PC-3 (cell line): ENCODE measurements at regions not wholly inside any gene's neighbourhood (a gene's known extent, or its start where the extent isn't known, plus 50 kb on each side); places are given as distances from the start of the nearest gene placed in this dataset.

Source experiments
- ATAC-seq: fragments of 200-7000 bp; cut with Tn5 transposase; 2 replicates; pipeline ENCODE4 v1.9.1; 2020; ENCODE audit warnings: mild to moderate bottlenecking, moderate library complexity
- BruUV-seq: library from RNA; stranded (reverse); fragments of 400-500 nt; replicated peaks from 2 replicates; lab custom pipeline; 2021; lab: Mats Ljungman, UMichigan
- CTCF ChIA-PET: fragments of 300-600 bp; sonication (Branson Sonifier 250); formaldehyde crosslinking; loops from one replicate; lab custom pipeline; 2022; ENCODE audit warnings: antibody characterized with exemption; lab: Charles Lee
- POLR2A ChIA-PET: fragments of 300-600 bp; sonication (Branson Sonifier 250); formaldehyde crosslinking; loops from one replicate; lab custom pipeline; 2022; ENCODE audit warnings: antibody characterized with exemption; ENCODE audit not compliant: unreplicated experiment; lab: Charles Lee
- DNase-seq: peaks from one replicate; pipeline ENCODE4 v3.0.0-alpha.2; 2015
- H2AFZ ChIP-seq: fragments of 300-600 bp; sonication (generic); 2 replicates; pipeline ENCODE4 v1.6.0; 2016; ENCODE audit warnings: antibody characterized with exemption, low read length
- H3F3A ChIP-seq: fragments of 300-600 bp; sonication (generic); one replicate; pipeline ENCODE4 v1.6.0; 2017; ENCODE audit warnings: antibody characterized with exemption, low read length, control low read depth, mild to moderate bottlenecking; ENCODE audit not compliant: unreplicated experiment
- H3K27ac ChIP-seq: fragments of 300-600 bp; sonication (generic); 2 replicates; pipeline ENCODE4 v1.5.1; 2016; ENCODE audit warnings: mild to moderate bottlenecking, low read length
- H3K27me3 ChIP-seq: fragments of 300-600 bp; sonication (generic); 2 replicates; pipeline ENCODE4 v1.6.1; 2016; ENCODE audit warnings: low read length, mixed read lengths
- H3K36me3 ChIP-seq: fragments of 300-600 bp; sonication (generic); 2 replicates; pipeline ENCODE4 v1.6.1; 2016; ENCODE audit warnings: low read depth, mixed run types, low read length, mixed read lengths
- H3K4me1 ChIP-seq: fragments of 300-600 bp; sonication (generic); 2 replicates; pipeline ENCODE4 v1.5.1; 2016; ENCODE audit warnings: low read length; ENCODE audit not compliant: insufficient read depth
- H3K4me2 ChIP-seq: fragments of 300-600 bp; sonication (generic); 2 replicates; pipeline ENCODE4 v1.6.0; 2016; ENCODE audit warnings: low read length
- H3K4me3 ChIP-seq: fragments of 300-600 bp; sonication (generic); 2 replicates; pipeline ENCODE4 v1.5.1; 2016; ENCODE audit warnings: mild to moderate bottlenecking, low read length, mixed read lengths
- H3K79me2 ChIP-seq: fragments of 300-600 bp; sonication (generic); 2 replicates; pipeline ENCODE4 v1.6.1; 2017; ENCODE audit warnings: low read length, mixed read lengths
- H3K9ac ChIP-seq: fragments of 300-600 bp; sonication (generic); 2 replicates; pipeline ENCODE4 v1.6.0; 2016; ENCODE audit warnings: mild to moderate bottlenecking, low read length
- H3K9me2 ChIP-seq: fragments of 300-600 bp; sonication (generic); replicated peaks from 2 replicates; pipeline ENCODE4 v1.6.1; 2016; ENCODE audit warnings: mixed run types, low read length, mixed read lengths
- H3K9me3 ChIP-seq: fragments of 300-600 bp; sonication (generic); 2 replicates; pipeline ENCODE4 v1.6.1; 2016; ENCODE audit warnings: low read length, mixed read lengths
- H4K20me1 ChIP-seq: fragments of 300-600 bp; sonication (generic); 2 replicates; pipeline ENCODE4 v1.6.1; 2016; ENCODE audit warnings: low read length, mixed read lengths
- EZH2 ChIP-seq: fragments of 300-600 bp; sonication (generic); IDR thresholded peaks from one replicate; pipeline ENCODE4 v1.6.1; 2017; ENCODE audit warnings: antibody characterized with exemption, mild to moderate bottlenecking, low read length; ENCODE audit not compliant: unreplicated experiment
- EZH2phosphoT487 ChIP-seq: fragments of 300-600 bp; sonication (generic); IDR thresholded peaks from 2 replicates; pipeline ENCODE4 v1.6.1; 2018; ENCODE audit warnings: mild to moderate bottlenecking, antibody characterized with exemption, low read length, borderline replicate concordance
- intact Hi-C: fragments of 100-400 bp; cut with micrococcal nuclease; formaldehyde crosslinking; loops from 2 replicates; pipeline ENCODE4 v1.9.0; 2023
- TF ChIP-seq, protein P1 (sequence below): fragments of 300-600 bp; sonication (generic); conservative IDR thresholded peaks from 2 replicates; pipeline ENCODE4 v1.5.1; 2017; ENCODE audit warnings: antibody characterized with exemption, low read depth, mild to moderate bottlenecking, low read length

DNA sequence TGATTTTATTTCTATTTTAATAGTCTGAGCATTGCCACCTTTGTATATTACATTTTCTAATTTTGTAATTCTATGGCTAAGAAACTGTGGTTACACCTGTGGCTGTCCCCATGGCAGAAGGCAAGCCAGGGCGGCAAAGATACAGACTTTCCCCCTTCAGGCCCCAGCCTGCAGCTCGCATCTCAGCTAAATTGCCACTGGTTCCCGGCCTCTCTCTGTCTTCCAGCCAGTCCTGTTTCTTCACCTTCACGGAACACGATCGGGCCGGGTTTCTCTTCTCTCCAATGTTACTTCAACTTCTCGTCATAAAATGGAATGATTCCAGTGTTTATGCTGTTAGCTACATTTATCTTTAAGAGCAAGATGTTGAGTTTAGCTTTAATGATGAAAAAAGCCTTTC lies 124.5 kb upstream of the ZNF507 start:
- CTCF ChIA-PET, result no interaction called here
- no TSS peak for BruUV-seq
- H3K79me2 ChIP-seq, result no peaks in the 10 kb centered on the region
- H3K36me3 ChIP-seq, result no peaks in the 10 kb centered on the region
- TF ChIP-seq EZH2phosphoT487 (no peak), EZH2 (no peak)
- TF ChIP-seq, protein P1, sequence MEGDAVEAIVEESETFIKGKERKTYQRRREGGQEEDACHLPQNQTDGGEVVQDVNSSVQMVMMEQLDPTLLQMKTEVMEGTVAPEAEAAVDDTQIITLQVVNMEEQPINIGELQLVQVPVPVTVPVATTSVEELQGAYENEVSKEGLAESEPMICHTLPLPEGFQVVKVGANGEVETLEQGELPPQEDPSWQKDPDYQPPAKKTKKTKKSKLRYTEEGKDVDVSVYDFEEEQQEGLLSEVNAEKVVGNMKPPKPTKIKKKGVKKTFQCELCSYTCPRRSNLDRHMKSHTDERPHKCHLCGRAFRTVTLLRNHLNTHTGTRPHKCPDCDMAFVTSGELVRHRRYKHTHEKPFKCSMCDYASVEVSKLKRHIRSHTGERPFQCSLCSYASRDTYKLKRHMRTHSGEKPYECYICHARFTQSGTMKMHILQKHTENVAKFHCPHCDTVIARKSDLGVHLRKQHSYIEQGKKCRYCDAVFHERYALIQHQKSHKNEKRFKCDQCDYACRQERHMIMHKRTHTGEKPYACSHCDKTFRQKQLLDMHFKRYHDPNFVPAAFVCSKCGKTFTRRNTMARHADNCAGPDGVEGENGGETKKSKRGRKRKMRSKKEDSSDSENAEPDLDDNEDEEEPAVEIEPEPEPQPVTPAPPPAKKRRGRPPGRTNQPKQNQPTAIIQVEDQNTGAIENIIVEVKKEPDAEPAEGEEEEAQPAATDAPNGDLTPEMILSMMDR, result no peak
- POLR2A ChIA-PET, result no interaction called here
- H3K9me2 ChIP-seq, result no peaks in the 10 kb centered on the region
- no peaks in the 10 kb centered on the region for H3K4me1 ChIP-seq
- no peak for DNase-seq
- no peak overlapping the region for H2AFZ ChIP-seq
- no peaks in the 10 kb centered on the region for H3K27me3 ChIP-seq
- intact Hi-C loops, result loop anchor here (5.0 kb wide), 1 partner anchor 1554 kb away; no protein-coding TSS in a partner anchor
- H3K27ac ChIP-seq, result no peak overlapping the region
- no peak overlapping the region for H3K4me2 ChIP-seq
- H3F3A ChIP-seq, result no peaks in the 10 kb centered on the region
- no peaks in the 10 kb centered on the region for H4K20me1 ChIP-seq
- H3K9me3 ChIP-seq, result no peaks in the 10 kb centered on the region
- H3K4me3 ChIP-seq, result no peak overlapping the region
- H3K9ac ChIP-seq, result no peak overlapping the region
- ATAC-seq, result no peak

GRCh38 chr19:32222556-32222955 lies 122.9 kb upstream of the ZNF507 start:
- Histone ChIP-seq H3K9ac (no peak overlapping the region), H3K4me1 (no peaks in the 10 kb centered on the region), H3K27me3 (no peaks in the 10 kb centered on the region), H3K4me3 (no peak overlapping the region), H3K27ac (no peak overlapping the region), H3F3A (no peaks in the 10 kb centered on the region), H4K20me1 (no peaks in the 10 kb centered on the region), H2AFZ (no peak overlapping the region), H3K4me2 (no peak overlapping the region), H3K36me3 (no peaks in the 10 kb centered on the region), H3K9me2 (no peaks in the 10 kb centered on the region), H3K9me3 (no peaks in the 10 kb centered on the region), H3K79me2 (no peaks in the 10 kb centered on the region)
- ChIA-PET CTCF (no interaction called here), POLR2A (no interaction called here)
- DNase-seq (no peak), ATAC-seq (no peak)
- BruUV-seq, result no TSS peak
- intact Hi-C loops, result loop anchor here (5.0 kb wide), 1 partner anchor 1555 kb away; no protein-coding TSS in a partner anchor
- TF ChIP-seq EZH2phosphoT487 (no peak), EZH2 (no peak)
- TF ChIP-seq, protein P1, result no peak

GRCh38 chr19:32223106-32223505 lies 122.3 kb upstream of the ZNF507 start:
- DNase-seq (no peak), ATAC-seq (no peak)
- Histone ChIP-seq H3F3A (no peaks in the 10 kb centered on the region), H2AFZ (no peak overlapping the region), H3K36me3 (no peaks in the 10 kb centered on the region), H3K4me1 (no peaks in the 10 kb centered on the region), H3K4me3 (no peak overlapping the region), H3K9ac (no peak overlapping the region), H3K4me2 (no peak overlapping the region), H3K27me3 (no peaks in the 10 kb centered on the region), H3K9me3 (no peaks in the 10 kb centered on the region), H3K79me2 (no peaks in the 10 kb centered on the region), H4K20me1 (no peaks in the 10 kb centered on the region), H3K9me2 (no peaks in the 10 kb centered on the region), H3K27ac (no peak overlapping the region)
- TF ChIP-seq EZH2phosphoT487 (no peak), EZH2 (no peak)
- TF ChIP-seq, protein P1, result no peak
- no TSS peak for BruUV-seq
- POLR2A ChIA-PET, result no interaction called here
- intact Hi-C loops, result loop anchor here (5.0 kb wide), 1 partner anchor 1556 kb away; no protein-coding TSS in a partner anchor
- CTCF ChIA-PET, result no interaction called here
